ENCODE measurements at regions not wholly inside any gene's neighbourhood (a gene's known extent, or its start where the extent isn't known, plus 50 kb on each side); places are given as distances from the start of the nearest gene placed in this dataset.

DNA sequence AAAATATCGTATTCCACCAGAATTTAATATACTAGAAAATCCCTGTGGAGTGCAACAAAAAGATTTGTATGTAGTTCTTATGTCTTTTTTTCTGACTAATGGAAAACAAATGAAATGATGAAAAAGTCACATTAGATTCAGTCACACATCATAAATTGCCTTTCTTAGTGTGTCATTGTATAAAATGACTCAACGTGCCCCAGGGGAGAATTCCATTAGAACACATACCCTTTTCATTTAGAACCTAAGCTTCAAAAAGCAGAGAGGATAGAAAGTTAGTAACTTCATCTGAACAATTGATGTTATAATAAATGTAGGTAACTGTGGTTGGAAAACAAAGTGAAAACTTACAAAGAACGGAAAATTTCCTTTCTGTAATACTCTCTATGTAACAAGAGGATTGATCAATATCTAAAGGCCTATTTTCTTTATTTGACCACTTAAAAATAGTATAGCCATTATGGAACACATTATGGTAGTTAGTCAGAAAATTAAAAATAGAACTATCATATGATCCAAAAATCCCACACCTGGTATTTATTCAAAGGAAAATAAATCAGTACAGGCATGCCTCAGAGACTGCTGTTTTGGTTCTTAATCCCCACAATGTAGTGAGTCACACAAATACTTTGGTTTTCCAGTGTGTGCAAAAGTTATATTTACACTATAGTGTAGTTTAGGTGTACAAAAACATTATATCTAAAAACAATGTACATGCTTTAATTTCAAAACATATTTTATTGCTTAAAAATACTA is 1016.1 kb downstream of the KCNT2 start (continued):
- TF ChIP-seq ELF1 (IDR thresholded peaks at IDR 0.05; ENCODE audit: borderline replicate concordance, low read depth) (no peak), SP1 (IDR thresholded peaks at IDR 0.05; ENCODE audit: low read depth) (0 out of 2 replicates have a peak, but pooled peaks have one; percentile 28), EGR1 (IDR thresholded peaks at IDR 0.05; ENCODE audit: low read depth) (no peak), SIN3A (IDR thresholded peaks at IDR 0.05; ENCODE audit: low read depth) (0 out of 2 replicates have a peak, but pooled peaks have one; percentile 20)

DNA sequence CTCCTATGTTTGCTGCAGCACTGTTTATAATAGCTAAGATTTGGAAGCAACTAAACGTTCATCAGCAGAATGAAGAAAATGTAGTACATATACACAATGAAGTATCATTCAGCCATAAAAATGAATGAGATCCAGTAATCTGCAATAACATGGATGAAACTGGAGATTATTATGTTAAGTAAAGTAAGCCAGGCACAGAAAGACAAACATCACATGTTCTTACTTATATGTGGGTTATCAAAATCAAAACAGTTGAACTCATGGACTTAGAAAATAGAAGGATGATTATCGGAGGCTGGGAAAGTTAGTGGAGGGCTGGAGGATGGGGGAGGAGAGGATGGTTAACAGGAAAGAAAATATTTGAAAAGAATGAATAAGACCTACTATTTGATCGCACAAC is 1017.6 kb downstream of the KCNT2 start:
- Histone ChIP-seq H3K9me2 (ENCODE audit: insufficient read depth) (no peaks in the 10 kb centered on the region), H3K36me3 (ENCODE audit: control insufficient read depth in 1 of 2, insufficient read depth in 2 of 2, low read length in 2 of 2) (no peaks in the 10 kb centered on the region), H3K9me3 (ENCODE audit: control insufficient read depth in 1 of 2, insufficient read depth in 1 of 2, low read depth in 1 of 2, low read length in 2 of 2) (no peaks in the 10 kb centered on the region), H3K4me2 (ENCODE audit: low read length) (no peak overlapping the region), H2AFZ (ENCODE audit: low read depth, low read length, poor library complexity, severe bottlenecking) (no peak overlapping the region), H3K27me3 (ENCODE audit: insufficient read depth, low read length) (no peaks in the 10 kb centered on the region), H3K9ac (ENCODE audit: low read length) (no peak overlapping the region), H3K27ac (ENCODE audit: low read depth, low read length) (no peak overlapping the region), H4K20me1 (ENCODE audit: insufficient read depth) (no peaks in the 10 kb centered on the region), H3K79me2 (ENCODE audit: insufficient read depth, low read length) (no peaks in the 10 kb centered on the region), H3K4me1 (ENCODE audit: control insufficient read depth in 1 of 2, insufficient read depth in 2 of 2, low read length in 2 of 2) (peaks cover 0 to 15% of the 10 kb centered on the region in 2 experiments; a peak in 2 of 4 replicates), H3K4me3 (replicated peaks in 1 of 2; ENCODE audit: low read depth in 1 of 2, low read length in 2 of 2) (no peak overlapping the region)
- ChIA-PET RAD21 (ENCODE audit: low non-redundant PET in 1 of 2, low total read pairs in 2 of 2, uncharacterized antibody in 2 of 2, unreplicated experiment in 2 of 2) (no interaction called here), POLR2A (no interaction called here), CTCF (interaction anchor here (1.2 kb wide), 1 partner anchor 10 kb away, joined by 3 read pairs; no protein-coding TSS in a partner anchor)
- ATAC-seq (no peak), DNase-seq (ENCODE audit: low read depth, low spot score) (no peak)
- intact Hi-C loops (cut with micrococcal nuclease), result no loop called here
- BruUV-seq (replicated peaks), result no TSS peak
- TF ChIP-seq CEBPB (IDR thresholded peaks at IDR 0.05; ENCODE audit: low read depth), result no peak
- TF ChIP-seq JUND (IDR thresholded peaks at IDR 0.05), result no peak
- no peak for TF ChIP-seq ZFX (IDR thresholded peaks at IDR 0.05)
- TF ChIP-seq EGR1 (IDR thresholded peaks at IDR 0.05; ENCODE audit: low read depth), result no peak
- no peak for TF ChIP-seq SIN3A (IDR thresholded peaks at IDR 0.05; ENCODE audit: low read depth)
- TF ChIP-seq, protein P1, sequence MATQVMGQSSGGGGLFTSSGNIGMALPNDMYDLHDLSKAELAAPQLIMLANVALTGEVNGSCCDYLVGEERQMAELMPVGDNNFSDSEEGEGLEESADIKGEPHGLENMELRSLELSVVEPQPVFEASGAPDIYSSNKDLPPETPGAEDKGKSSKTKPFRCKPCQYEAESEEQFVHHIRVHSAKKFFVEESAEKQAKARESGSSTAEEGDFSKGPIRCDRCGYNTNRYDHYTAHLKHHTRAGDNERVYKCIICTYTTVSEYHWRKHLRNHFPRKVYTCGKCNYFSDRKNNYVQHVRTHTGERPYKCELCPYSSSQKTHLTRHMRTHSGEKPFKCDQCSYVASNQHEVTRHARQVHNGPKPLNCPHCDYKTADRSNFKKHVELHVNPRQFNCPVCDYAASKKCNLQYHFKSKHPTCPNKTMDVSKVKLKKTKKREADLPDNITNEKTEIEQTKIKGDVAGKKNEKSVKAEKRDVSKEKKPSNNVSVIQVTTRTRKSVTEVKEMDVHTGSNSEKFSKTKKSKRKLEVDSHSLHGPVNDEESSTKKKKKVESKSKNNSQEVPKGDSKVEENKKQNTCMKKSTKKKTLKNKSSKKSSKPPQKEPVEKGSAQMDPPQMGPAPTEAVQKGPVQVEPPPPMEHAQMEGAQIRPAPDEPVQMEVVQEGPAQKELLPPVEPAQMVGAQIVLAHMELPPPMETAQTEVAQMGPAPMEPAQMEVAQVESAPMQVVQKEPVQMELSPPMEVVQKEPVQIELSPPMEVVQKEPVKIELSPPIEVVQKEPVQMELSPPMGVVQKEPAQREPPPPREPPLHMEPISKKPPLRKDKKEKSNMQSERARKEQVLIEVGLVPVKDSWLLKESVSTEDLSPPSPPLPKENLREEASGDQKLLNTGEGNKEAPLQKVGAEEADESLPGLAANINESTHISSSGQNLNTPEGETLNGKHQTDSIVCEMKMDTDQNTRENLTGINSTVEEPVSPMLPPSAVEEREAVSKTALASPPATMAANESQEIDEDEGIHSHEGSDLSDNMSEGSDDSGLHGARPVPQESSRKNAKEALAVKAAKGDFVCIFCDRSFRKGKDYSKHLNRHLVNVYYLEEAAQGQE (IDR thresholded peaks at IDR 0.05; ENCODE audit: low read depth), result no peak
- TF ChIP-seq SRF (IDR thresholded peaks at IDR 0.05; ENCODE audit: low read depth), result no peak
- TF ChIP-seq POLR2AphosphoS5 (IDR thresholded peaks at IDR 0.05; ENCODE audit: low read depth, low read length), result no peak
- TF ChIP-seq, protein P2, sequence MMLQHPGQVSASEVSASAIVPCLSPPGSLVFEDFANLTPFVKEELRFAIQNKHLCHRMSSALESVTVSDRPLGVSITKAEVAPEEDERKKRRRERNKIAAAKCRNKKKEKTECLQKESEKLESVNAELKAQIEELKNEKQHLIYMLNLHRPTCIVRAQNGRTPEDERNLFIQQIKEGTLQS (IDR thresholded peaks at IDR 0.05), result no peak
- TF ChIP-seq EZH2phosphoT487 (IDR thresholded peaks at IDR 0.05; ENCODE audit: borderline replicate concordance), result no peak
- no peak for TF ChIP-seq CBX3 (IDR thresholded peaks at IDR 0.05; ENCODE audit: low read depth)
- no peak for TF ChIP-seq TCF7L2 (IDR thresholded peaks at IDR 0.05; ENCODE audit: borderline replicate concordance, extremely low read depth, insufficient read depth, insufficient read length)
- TF ChIP-seq POLR2A (IDR thresholded peaks at IDR 0.05; ENCODE audit: borderline replicate concordance, extremely low read depth, insufficient read depth, insufficient read length), result no peak
- no peak for TF ChIP-seq YY1 (IDR thresholded peaks at IDR 0.05; ENCODE audit: extremely low read depth, insufficient replicate concordance, low read depth, low read length)
- TF ChIP-seq FOSL1 (IDR thresholded peaks at IDR 0.05; ENCODE audit: low read depth), result no peak
- no peak for TF ChIP-seq ELF1 (IDR thresholded peaks at IDR 0.05; ENCODE audit: borderline replicate concordance, low read depth)
- TF ChIP-seq ZNF274 (IDR thresholded peaks at IDR 0.05; ENCODE audit: low read depth, low read length), result no peak
- TF ChIP-seq, protein P3, sequence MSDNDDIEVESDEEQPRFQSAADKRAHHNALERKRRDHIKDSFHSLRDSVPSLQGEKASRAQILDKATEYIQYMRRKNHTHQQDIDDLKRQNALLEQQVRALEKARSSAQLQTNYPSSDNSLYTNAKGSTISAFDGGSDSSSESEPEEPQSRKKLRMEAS (IDR thresholded peaks at IDR 0.05), result no peak
- TF ChIP-seq, protein P4, sequence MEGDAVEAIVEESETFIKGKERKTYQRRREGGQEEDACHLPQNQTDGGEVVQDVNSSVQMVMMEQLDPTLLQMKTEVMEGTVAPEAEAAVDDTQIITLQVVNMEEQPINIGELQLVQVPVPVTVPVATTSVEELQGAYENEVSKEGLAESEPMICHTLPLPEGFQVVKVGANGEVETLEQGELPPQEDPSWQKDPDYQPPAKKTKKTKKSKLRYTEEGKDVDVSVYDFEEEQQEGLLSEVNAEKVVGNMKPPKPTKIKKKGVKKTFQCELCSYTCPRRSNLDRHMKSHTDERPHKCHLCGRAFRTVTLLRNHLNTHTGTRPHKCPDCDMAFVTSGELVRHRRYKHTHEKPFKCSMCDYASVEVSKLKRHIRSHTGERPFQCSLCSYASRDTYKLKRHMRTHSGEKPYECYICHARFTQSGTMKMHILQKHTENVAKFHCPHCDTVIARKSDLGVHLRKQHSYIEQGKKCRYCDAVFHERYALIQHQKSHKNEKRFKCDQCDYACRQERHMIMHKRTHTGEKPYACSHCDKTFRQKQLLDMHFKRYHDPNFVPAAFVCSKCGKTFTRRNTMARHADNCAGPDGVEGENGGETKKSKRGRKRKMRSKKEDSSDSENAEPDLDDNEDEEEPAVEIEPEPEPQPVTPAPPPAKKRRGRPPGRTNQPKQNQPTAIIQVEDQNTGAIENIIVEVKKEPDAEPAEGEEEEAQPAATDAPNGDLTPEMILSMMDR (IDR thresholded peaks at IDR 0.05 in 2 of 3, conservative IDR thresholded peaks at IDR 0.05 in 1 of 3; ENCODE audit: borderline replicate concordance in 1 of 3, insufficient read depth in 1 of 3, low read depth in 2 of 3, low read length in 2 of 3), result no peak
- no peak for TF ChIP-seq EZH2 (IDR thresholded peaks at IDR 0.05)

All from HCT116 (cell line).